DMS79 (cell line): ENCODE measurements at regions not wholly inside any gene's neighbourhood (a gene's known extent, or its start where the extent isn't known, plus 50 kb on each side); places are given as distances from the start of the nearest gene placed in this dataset.
A peak's percentile ranks its signal among the peaks of the same experiment; 100 is the strongest.

Source experiments
- DNase-seq: peaks from one replicate; lab custom pipeline; 2025; lab: John Stamatoyannopoulos, UW

GRCh38 chr3:115470254-115470653, 153.1 kb upstream of the GAP43 start:
- peak; percentile 57 for DNase-seq

GRCh38 chr3:115475178-115476041, 147.9 kb upstream of the GAP43 start:
- DNase-seq = no peak

- DNase-seq = no peak
Measured at GRCh38 chr3:115476472-115476871, 146.8 kb upstream of the GAP43 start.

DNA sequence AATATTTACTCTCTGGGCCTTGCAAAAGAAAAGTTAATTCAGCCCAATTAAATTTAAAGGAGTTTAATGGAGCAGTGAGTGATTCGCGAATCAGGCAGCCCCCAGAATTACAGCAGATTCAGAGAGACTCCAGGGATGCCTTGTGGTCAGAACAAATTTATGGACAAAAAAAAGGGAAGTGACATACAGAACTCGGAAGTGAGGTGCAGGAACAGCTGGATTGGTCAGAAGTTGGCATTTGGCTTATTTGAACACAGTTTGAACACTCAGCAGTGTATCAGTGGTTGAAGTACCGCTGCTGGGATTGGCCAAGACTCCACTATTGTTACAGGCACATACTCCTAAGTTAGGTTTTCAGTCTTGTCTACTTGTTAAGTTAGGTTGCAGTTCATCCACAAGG, 145.0 kb upstream of the GAP43 start:
- DNase-seq = no peak

DNA sequence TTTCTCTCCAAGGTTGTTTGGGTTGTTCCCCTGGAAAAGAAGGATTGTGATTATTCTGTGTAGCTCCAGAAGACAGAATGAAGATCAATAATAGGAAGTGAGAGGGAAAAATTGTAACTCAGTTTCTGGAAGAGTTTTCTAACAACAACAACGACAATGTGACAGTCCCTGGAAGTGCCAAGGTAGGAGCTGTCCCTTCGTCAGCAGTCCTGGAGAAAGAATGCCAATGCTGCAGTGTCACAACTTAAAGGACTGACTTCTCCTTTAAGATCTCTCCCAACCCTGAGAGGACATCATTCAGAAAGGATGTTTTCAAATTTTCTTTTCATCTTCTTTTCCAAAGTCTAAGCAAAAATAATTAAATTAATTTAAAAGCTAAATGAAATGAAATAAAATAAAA, 136.4 kb upstream of the GAP43 start:
- no peak for DNase-seq

- no peak for DNase-seq
Measured at GRCh38 chr3:115487968-115488367, 135.3 kb upstream of the GAP43 start.

DNA sequence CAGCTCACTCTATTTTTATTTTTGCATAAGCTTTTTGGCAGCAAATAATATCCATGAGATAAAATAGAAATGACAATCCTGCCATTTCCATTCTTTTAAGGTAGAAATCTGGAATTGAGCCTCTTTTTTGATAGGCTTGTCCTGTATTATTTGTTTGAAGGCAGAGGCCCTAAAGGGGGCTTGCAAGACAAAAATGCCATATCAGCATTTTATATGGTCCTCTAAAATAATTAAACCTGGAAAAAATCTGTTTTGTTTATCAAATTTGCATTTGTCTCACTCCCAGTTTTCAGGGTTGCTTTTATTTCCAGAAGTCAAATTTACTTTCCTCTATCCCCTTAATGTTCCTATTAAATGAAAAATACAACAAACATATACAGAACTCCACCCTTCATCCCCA, 134.9 kb upstream of the GAP43 start:
- no peak for DNase-seq

GRCh38 chr3:115494826-115495225, 128.5 kb upstream of the GAP43 start:
- DNase-seq = no peak

DNA sequence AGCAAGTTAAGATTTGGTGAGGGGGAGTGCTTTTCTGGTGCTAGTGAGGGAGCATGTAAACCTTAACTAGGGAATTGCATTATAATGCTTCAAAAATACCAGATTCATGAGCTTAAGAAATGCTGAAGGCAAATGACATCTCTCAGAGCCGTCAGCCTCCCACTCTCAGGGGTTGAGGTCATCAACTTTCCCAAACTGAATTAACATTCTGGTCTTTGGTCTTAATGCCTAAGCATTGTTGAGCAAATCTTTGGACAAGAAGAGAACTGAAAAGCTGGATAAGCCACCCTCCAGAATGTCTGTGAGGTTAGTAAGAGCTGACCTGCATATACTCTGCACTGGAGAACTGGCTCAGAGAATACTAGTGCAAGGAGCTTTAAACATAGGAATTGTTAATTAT, 124.9 kb upstream of the GAP43 start:
- DNase-seq = no peak

- DNase-seq = no peak
Measured at GRCh38 chr3:115498898-115499297, 124.4 kb upstream of the GAP43 start.

DNA sequence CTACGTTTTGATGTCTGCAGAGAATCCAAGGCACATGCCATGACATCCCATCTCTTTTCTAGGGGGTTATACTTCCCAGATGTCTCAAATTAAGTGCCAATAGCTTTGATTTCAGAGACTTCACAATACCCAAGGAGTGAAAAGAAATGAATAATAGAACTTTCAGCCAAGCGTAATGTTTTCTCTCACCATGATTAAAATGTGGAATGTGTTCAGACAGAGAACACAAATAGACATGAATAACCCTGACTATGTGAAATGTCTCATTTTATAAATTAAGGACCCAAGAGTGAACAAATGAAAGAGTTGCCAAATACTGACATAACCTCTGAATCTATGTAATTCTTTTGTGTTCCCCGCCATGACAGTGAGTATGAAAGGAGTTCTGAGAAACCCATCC, 123.6 kb upstream of the GAP43 start:
- no peak for DNase-seq

DNA sequence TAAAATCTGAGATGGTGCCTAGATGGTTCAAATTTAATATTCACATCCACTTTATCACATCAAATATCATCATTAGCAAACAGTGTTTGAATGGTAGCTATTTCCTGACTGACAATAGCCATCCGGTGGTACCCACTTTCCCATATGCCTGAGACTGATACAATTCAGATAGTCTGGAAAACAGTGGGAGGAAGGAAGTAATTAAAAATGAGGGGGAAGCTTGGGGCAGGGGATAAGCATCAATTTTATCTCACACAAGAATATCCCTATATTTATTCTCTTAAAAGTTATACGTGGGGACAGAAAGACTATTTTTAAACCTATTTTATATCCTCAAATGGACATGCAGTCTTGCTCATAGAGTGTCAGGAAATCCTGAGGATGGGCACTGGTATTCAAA, 122.5 kb upstream of the GAP43 start:
- DNase-seq = no peak

- DNase-seq = peak; percentile 43
Measured at GRCh38 chr3:115502128-115502527, 121.2 kb upstream of the GAP43 start.

GRCh38 chr3:115503394-115503793, 119.9 kb upstream of the GAP43 start:
- no peak for DNase-seq

DNA sequence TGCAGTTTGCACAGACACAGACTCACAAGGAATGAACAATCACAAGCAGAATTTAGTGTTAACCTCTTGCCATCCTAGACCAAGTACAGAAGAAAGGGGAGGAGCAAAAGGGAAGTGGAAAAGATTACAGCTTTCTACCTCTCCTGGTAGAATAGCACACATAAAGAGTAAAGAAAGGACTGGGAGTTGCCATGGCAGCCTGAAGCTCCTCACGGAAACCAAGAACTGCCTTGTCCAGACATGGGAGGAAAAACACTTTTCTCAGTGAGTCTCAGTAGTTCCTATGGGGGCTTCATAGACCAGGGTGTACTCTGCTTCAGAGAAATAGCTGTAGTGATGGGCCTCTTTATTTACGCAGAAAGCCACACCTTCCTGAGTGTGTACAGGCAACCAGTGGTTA, 114.7 kb upstream of the GAP43 start:
- DNase-seq = no peak

- peak; percentile 76 for DNase-seq
Measured at GRCh38 chr3:115512565-115513415, 110.5 kb upstream of the GAP43 start.

- no peak for DNase-seq
Measured at GRCh38 chr3:115513416-115513800, 109.9 kb upstream of the GAP43 start.

DNA sequence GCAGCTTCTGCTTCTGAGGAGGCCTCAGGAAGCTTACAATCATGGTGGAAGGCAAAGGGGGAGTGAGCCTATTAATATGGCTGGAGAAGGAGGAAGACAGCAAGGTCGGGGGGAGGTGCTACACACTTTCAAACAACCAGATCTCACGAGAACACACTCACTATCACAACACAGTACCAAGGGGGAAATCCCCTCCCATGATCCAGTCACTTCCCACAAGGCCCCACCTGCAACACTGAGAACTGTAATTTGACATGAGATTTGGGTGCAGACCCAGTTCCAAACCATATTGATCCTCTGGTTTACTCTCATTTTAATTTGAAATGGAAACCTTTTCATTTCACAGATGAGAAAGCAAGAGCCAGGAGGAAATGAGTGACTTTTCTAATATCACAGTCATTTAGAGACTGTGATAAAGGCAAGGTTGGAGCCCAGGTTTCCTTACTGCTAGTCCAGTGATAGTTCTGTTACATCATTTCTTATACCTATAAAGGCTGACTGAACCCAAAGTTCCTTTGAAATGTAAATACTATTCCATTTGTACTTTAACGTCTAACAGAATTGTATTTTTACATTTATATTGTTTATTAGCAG, 105.8 kb upstream of the GAP43 start:
- no peak for DNase-seq

GRCh38 chr3:115518100-115518852, 105.0 kb upstream of the GAP43 start:
- peak; percentile 57 for DNase-seq

GRCh38 chr3:115520241-115520640, 103.1 kb upstream of the GAP43 start:
- DNase-seq = no peak

DNA sequence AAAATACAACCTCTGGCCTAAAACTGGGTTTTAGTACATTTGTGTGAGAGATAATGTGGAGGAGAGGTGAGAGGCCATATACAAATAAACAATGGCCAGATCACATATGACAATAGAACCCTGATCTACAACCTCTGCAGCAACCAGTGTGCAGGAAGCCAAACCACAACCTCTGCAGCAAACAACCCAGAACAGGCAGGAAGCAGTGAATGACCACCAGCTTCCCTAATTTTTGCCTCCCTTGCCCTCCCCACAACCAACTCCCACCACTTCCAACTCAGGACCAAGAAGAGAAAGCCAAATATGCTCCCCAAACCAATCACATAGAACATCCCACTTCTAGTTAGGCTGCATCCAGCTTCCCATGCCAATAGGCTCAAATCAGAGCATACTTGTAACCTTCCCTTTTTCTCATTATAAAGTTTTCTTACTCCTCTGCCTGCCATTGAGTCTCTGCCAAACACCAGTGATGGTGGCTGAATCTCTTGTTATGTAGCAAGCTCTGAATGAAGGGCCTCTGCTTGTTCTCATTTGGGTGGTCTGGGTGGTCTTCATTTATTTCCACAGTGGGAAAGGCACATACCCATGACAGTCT, 102.6 kb upstream of the GAP43 start:
- DNase-seq = no peak

- DNase-seq = no peak
Measured at GRCh38 chr3:115523458-115523857, 99.9 kb upstream of the GAP43 start.
